ENCODE measurements at regions not wholly inside any gene's neighbourhood (a gene's known extent, or its start where the extent isn't known, plus 50 kb on each side); places are given as distances from the start of the nearest gene placed in this dataset.

DNA sequence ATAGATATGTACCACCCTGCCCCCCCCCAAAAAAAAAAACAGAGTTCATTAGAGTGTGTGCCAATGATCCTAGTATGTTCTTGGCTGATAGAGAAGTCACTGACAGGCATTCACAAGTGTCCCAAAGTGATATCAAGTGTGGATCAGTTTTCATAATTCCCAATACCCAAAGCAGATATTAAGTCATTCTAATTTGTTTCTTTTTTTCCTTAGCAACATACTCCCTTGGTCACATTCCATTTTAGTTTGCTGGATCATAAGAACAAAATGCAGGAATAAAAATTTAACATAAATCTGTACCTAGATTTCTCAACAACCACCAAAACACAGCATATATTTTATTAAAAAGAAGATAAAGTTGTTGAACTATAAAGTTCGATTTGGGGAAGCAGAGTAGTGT is 129.8 kb upstream of the PALMD start:
- TF ChIP-seq, protein P1, sequence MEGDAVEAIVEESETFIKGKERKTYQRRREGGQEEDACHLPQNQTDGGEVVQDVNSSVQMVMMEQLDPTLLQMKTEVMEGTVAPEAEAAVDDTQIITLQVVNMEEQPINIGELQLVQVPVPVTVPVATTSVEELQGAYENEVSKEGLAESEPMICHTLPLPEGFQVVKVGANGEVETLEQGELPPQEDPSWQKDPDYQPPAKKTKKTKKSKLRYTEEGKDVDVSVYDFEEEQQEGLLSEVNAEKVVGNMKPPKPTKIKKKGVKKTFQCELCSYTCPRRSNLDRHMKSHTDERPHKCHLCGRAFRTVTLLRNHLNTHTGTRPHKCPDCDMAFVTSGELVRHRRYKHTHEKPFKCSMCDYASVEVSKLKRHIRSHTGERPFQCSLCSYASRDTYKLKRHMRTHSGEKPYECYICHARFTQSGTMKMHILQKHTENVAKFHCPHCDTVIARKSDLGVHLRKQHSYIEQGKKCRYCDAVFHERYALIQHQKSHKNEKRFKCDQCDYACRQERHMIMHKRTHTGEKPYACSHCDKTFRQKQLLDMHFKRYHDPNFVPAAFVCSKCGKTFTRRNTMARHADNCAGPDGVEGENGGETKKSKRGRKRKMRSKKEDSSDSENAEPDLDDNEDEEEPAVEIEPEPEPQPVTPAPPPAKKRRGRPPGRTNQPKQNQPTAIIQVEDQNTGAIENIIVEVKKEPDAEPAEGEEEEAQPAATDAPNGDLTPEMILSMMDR (conservative IDR thresholded peaks at IDR 0.05; ENCODE audit: low read depth, low read length) = no peak
- H3K4me3 ChIP-seq (ENCODE audit: low read depth, low read length) = no peak overlapping the region
- DNase-seq (ENCODE audit: low read depth) = no peak

DNA sequence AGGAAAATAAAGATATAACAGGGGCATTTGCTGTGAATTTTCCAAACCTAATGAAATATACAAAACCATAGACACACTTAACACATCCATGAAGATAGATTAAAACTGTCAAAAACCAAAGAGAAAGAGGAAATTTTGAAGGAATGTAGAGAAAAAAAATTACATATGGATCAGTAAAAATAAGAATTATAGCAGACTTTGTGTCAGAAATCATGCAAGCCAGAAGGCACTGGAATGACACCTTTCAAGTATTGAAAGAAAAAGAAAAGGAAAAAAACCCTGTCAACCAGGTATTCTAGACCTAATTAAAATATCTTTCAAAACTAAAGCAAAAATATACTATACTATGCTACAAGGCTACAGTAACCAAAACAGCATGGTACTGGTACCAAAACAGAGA is 125.8 kb upstream of the PALMD start:
- TF ChIP-seq, protein P1 (conservative IDR thresholded peaks at IDR 0.05; ENCODE audit: low read depth, low read length) = no peak
- DNase-seq (ENCODE audit: low read depth) = no peak
- H3K4me3 ChIP-seq (ENCODE audit: low read depth, low read length) = no peak overlapping the region

DNA sequence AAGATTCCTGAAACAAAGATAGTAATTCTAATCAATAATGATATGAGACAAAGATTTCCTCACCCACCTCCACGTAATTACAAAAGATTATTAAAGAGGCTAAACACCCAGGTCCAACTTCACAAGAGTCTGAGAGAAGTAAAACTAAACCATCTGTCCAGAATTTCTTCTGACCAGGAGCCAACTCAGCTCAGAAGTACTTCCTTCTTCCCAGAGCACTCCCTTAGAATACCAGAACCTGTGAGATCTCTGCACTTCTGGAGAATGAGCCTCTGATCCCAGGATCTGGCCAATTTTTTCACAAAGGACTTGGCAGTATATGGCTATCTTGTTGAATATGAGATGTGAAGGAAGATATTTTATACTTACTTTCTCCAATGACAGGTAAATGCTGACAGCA is 120.6 kb upstream of the PALMD start:
- no peak overlapping the region for H3K4me3 ChIP-seq (ENCODE audit: low read depth, low read length)
- TF ChIP-seq, protein P1 (conservative IDR thresholded peaks at IDR 0.05; ENCODE audit: low read depth, low read length) = no peak
- DNase-seq (ENCODE audit: low read depth) = no peak

DNA sequence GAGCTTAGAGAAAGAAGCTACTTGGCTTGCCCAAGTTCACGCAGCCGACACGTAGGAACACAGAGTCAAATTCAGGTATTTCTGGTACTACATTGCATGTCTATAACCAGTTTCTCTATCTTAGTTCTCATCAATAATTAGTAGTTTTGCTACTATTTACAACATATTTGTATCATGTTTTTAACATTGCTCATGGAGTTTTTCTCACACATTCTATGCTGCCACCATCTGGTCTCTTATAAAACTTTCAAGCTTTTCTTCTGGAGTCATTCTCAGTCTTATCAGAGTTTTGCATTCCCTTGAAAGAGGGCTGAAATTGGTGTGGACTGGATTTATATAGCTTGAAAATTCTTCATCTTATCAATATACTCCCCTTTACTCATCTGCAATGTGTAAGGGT is 118.8 kb upstream of the PALMD start:
- H3K4me3 ChIP-seq (ENCODE audit: low read depth, low read length) = no peak overlapping the region

DNA sequence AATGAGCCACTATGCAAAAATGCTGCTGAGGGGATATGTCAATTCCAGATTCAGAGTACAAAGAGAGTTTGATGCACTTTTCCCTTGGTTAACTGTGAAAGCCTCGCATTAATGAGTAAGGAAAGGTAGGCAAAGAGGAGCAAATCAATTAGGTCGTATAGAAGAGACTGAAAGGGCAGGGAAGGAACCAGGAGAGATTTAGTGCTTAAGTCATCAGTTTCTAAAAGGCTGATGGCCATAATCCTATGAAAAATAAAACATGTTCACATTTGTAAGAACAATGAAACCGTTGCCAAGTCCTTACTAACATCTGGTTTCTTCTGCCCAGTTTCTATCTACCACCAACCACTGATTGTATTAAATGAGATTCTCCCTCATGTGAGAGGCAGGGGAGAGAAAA is 118.4 kb upstream of the PALMD start:
- no peak for DNase-seq (ENCODE audit: low read depth)
- TF ChIP-seq, protein P1 (conservative IDR thresholded peaks at IDR 0.05; ENCODE audit: low read depth, low read length) = no peak
- H3K4me3 ChIP-seq (ENCODE audit: low read depth, low read length) = no peak overlapping the region

More for the DNA sequence above, 118.8 kb upstream of the PALMD start:
- TF ChIP-seq, protein P1 (conservative IDR thresholded peaks at IDR 0.05; ENCODE audit: low read depth, low read length) = peak; percentile 53
- peak; percentile 60 for DNase-seq (ENCODE audit: low read depth)

DNA sequence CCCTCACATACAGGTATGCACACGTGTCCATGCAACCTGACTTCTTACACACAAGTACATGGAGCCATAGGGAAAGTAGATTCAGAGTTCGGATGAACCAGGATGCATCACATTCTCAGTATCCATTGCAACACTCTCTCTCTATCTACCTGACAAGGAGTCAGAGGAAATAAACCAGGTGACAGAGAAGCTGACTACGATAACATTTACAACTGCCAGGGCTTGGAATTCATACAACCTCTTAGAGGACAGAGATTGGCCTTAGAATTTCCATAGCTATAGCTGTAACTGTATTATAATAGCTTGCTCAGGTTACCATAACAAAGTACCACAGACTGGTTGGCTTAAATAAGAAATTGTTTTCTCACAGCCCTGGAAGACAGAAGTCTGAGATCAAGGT is 116.9 kb upstream of the PALMD start:
- no peak overlapping the region for H3K4me3 ChIP-seq (ENCODE audit: low read depth, low read length)
- TF ChIP-seq, protein P1 (conservative IDR thresholded peaks at IDR 0.05; ENCODE audit: low read depth, low read length) = no peak
- DNase-seq (ENCODE audit: low read depth) = no peak

DNA sequence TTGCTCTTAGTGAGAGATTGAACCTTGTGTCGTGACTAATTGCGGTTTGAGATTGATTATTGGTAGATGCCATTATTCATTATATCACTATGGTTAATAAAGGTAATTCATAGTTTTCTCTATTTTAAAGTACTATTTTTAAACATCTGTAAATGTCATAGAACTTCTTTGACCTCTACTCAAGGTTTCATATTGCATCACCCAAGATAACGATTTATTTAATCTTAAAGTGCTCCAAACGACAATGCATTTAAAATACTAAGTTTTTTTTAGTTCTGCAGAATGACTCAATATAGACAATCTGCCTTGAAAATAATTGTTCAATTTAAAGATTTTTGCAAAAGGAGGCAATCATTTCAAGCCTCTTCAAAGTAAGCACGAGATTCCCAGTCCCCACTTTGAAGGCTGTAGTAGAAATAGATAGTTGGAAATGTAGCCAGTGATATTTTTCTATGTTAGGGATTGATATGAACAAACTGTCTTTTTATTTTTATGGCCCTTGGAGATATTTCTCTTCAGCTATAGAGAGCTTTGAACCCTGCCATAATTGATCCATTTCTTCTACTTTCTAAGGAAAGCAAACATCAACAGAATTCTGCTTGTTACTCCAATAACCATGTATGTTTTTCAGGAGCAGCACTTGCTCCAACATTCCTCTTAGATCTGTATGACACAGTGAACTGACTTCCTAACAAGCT is 114.2 kb upstream of the PALMD start:
- no peak overlapping the region for H3K4me3 ChIP-seq (ENCODE audit: low read depth, low read length)
- no peak for DNase-seq (ENCODE audit: low read depth)
- TF ChIP-seq, protein P1 (conservative IDR thresholded peaks at IDR 0.05; ENCODE audit: low read depth, low read length) = no peak

Data from choroid plexus epithelial cell (primary cell).